Adipose tissue (tissue), 3 donors: ENCODE measurements at regions not wholly inside any gene's neighbourhood (a gene's known extent, or its start where the extent isn't known, plus 50 kb on each side); places are given as distances from the start of the nearest gene placed in this dataset.
"Not testable (repeated sequence)": the region's sequence is repeated elsewhere in the genome, so short reads cannot be mapped to it uniquely, and the experiment has no call there.

Experiments
- H3K27ac ChIP-seq: one replicate; pipeline ENCODE4 v1.5.1; 2013; ENCODE audit warnings: low read depth, low read length
- WGBS, 3 donors: extraction: QIAGEN DNeasy Blood & Tissue Kit; methylation state at CpG; one replicate each; pipeline ENCODE4 v1.1.7; 2013; 5-methylcytosine and 5-hydroxymethylcytosine counted together
- donor health status: healthy with polysubstance abuse.
- donor health status: Bipolar disorder and iron deficiency.
- donor health status: healthy.

DNA sequence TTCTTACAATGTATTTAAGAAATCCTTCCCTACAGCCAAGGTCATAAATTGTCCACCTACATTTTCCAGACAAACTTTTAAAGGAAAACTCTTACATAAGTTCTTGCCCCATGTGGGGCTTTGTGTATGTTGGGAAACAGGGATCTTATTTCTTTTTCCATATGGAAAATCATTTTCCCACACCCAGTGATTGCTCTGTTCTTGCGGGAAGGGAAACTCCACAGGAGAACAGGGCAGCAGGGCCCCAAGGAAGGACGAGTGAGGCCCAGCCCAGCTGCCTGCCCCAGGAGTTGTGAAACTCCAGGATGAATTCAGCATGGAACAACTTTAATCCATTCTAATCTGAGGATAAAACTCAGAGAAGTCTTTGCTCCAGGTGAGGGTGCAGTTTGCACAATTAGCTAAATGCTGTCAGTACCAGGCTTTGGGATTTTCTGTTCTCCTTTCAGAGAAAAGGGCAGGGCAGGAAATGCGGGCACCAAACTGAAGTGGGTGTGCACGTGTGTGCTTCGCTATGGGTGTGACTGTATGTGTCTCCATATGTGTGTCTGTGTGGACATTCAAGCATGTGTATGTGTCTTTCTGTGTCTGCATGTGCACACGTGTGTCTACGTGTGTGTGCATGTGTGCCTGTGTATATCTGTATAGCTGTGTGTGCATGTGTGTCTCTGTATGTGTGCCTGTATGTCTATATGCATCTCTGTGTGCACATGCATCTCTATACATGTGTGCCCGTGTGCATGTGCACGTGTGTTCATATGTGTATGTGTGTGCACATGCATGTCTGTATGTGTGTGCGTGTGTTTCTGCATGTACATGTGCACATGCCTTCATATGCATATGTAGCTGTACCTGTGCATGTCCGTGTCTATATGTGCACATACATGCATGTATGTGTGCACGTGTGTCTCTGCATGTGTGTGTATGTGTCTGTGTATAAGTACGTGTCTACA lies 102.0 kb upstream of the FAM20C start:
- 75 to 84% (median 77%) methylated on average over 13 of the region's 13 CpGs for WGBS, 3 donors
- H3K27ac ChIP-seq, result no peak overlapping the region

DNA sequence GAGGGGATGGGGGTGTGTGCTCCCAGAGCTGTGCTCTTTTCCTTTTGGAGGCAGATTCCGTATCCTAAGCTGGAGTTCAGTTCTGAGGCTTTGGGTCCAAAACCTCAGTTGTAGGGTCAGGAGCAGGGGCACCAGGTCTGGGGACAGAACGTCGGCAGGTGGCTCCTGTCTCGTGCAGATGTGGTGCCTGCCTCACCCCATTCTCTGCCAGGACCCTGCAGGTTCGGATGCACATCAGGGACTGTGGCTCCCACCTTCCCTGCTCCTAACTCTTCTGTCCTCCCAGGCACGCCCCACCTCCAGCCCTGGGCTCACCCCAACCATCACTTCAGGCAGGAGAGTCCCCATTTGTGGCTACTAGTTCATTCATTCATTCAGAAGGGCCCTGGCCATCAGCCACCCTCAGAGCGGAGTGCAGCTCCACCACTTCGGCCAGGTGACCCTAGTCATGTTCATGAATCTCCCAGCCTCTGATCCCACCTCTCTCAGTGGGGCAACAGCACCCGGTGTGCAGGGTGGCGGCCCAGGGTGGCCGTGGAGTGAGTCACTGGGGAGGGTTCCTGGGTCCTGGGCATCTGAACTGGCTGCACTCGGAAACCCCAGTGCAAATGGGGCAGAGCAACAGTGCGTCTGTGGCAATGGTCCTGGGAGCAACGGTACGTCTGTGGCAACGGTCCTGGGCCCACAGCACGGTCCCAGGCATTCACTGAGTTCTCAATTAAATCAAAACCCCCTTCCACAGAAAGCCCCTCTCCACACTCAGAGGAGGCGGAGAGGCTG lies 100.8 kb upstream of the FAM20C start:
- 86 to 94% (median 89%) methylated on average over 18 of the region's 18 CpGs for WGBS, 3 donors
- H3K27ac ChIP-seq, result no peak overlapping the region

- H3K27ac ChIP-seq, result no peak overlapping the region
- 70 to 80% (median 72%) methylated on average over 6 of the region's 6 CpGs for WGBS, 3 donors
Observed at GRCh38 chr7:92231-92674, 100.1 kb upstream of the FAM20C start.

- H3K27ac ChIP-seq, result no peak overlapping the region
- 87 to 94% (median 93%) methylated on average over 27 of the region's 27 CpGs for WGBS, 3 donors
Observed at GRCh38 chr7:92888-93672, 99.3 kb upstream of the FAM20C start.

- 92 to 97% (median 93%) methylated on average over 6 of the region's 6 CpGs for WGBS, 3 donors
- no peak overlapping the region for H3K27ac ChIP-seq
Observed at GRCh38 chr7:94251-94801, 98.0 kb upstream of the FAM20C start.

GRCh38 chr7:95180-95862 lies 97.0 kb upstream of the FAM20C start:
- no peak overlapping the region for H3K27ac ChIP-seq
- WGBS, 3 donors, result 81 to 88% (median 87%) methylated on average over 8 of the region's 8 CpGs

GRCh38 chr7:95863-96260 lies 96.5 kb upstream of the FAM20C start:
- WGBS, 3 donors, result 70 to 74% (median 73%) methylated on average over 8 of the region's 8 CpGs
- no peak overlapping the region for H3K27ac ChIP-seq

GRCh38 chr7:96861-97260 lies 95.5 kb upstream of the FAM20C start:
- WGBS, 3 donors, result 77 to 85% (median 79%) methylated on average over 6 of the region's 6 CpGs
- H3K27ac ChIP-seq, result no peak overlapping the region

DNA sequence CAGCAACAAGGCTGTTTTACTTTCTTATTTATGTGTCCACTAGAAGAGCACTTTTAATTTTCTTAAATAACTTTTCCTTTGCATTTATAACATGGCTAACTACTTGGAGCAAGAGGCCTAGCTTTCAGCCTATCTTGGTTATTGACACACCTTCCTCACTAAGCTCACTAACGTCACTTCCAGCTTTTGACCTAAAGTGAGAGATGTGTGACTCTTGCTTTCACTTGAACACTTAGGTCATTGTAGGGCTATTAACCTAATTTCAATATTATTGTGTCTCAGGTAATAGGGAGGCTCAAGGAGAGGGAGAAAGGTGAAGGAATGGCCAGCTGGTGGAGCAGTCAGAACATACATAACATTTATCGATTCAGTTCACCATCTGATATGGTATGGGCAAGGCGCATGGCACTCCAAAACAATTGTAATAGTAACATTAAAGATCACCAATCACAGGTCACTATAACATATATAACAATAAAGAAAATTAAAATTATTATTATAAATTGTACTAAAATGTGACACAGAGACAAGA lies 95.0 kb upstream of the FAM20C start:
- no peak overlapping the region for H3K27ac ChIP-seq
- 48 to 64% (median 59%) methylated on average over 3 of the region's 3 CpGs for WGBS, 3 donors

DNA sequence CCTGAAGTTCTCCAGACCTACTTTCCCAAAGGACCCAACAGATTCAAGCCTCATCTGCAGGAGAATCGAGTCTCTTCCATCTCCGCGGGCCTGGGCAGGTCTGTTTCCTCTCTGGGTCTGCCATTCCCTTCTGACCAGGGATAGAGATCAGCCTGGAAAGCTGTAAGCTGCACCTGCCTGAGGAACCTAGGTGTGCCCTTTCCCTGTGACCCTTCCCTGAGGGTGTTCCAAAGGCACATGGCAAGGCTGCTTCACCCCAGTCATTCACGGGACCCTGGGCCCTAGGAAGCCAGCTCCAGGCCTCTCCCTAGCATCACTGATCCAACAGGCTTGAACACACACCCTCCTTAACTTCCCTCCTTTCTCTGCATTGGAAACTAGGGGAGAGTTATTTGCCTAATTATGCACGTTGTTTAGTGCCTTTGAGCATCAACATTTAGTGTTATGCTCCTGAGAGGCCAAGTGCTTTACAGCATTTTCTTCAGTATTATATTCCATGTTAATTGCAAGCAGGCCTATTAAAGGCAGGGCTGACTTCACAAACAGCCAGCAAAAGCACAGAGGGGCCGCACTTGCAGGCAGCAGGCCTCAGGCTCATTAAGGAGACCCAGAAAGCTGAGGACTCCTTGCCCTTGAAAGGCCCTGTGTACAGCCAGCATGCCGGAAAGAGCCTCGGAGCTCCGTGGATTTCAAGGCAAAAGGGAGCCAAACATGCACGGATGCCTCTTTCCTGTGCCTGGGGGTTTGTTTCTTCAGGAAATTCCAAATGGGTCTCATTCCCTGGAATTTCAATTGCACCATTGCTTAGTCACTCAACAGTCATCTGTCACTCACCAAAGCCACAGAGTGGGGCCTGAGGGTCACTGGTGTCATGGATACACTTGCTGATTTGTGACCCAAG lies 91.0 kb upstream of the FAM20C start:
- H3K27ac ChIP-seq, result no peak overlapping the region
- 84 to 90% (median 85%) methylated on average over 10 of the region's 10 CpGs for WGBS, 3 donors

- H3K27ac ChIP-seq, result no peak overlapping the region
- 84 to 92% (median 84%) methylated on average over 12 to 13 of the region's 13 CpGs for WGBS, 3 donors
Observed at GRCh38 chr7:102047-102711, 90.2 kb upstream of the FAM20C start.

GRCh38 chr7:102721-103120 lies 89.7 kb upstream of the FAM20C start:
- H3K27ac ChIP-seq, result no peak overlapping the region
- 54 to 80% (median 75%) methylated on average over 10 to 14 of the region's 14 CpGs for WGBS, 3 donors

- 92 to 100% (median 100%) methylated on average over 3 to 4 of the region's 10 CpGs for WGBS, 3 donors
Observed at GRCh38 chr7:103981-104380, 88.4 kb upstream of the FAM20C start.

GRCh38 chr7:105002-105401 lies 87.4 kb upstream of the FAM20C start:
- 93 to 94% (median 93%) methylated on average over 8 of the region's 8 CpGs for WGBS, 3 donors
- H3K27ac ChIP-seq, result no peak overlapping the region

More at GRCh38 chr7:103981-104380, 88.4 kb upstream of the FAM20C start:
- not testable (repeated sequence) for H3K27ac ChIP-seq

DNA sequence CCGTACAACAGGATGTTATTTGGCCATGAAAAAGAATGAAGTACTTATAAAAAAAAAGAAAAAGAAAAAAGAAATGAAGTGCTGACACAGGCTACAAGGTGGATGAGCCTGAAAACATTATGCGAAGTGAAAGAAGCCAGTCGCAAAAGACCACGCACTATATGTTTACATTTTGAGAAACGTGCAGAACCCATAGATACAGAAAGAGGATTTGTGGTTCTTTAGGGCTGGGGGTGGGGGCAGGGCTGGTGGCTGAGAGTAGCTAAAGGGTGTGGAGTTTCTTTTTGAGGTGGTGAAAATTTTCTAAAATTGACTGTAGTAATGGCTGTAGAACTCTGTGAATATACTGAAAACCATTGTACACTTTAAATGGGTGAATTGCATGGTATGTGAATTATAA lies 86.0 kb upstream of the FAM20C start:
- WGBS, 3 donors, result 73 to 74% (median 73%) methylated on average over 5 of the region's 5 CpGs
- H3K27ac ChIP-seq, result no peak overlapping the region

GRCh38 chr7:107233-107632 lies 85.1 kb upstream of the FAM20C start:
- WGBS, 3 donors, result 67 to 79% (median 76%) methylated on average over 4 of the region's 4 CpGs
- H3K27ac ChIP-seq, result no peak overlapping the region
